IMR-90 (cell line): ENCODE measurements at regions not wholly inside any gene's neighbourhood (a gene's known extent, or its start where the extent isn't known, plus 50 kb on each side); places are given as distances from the start of the nearest gene placed in this dataset.

Experiments
- ATAC-seq: fragments of 200-7000 bp; cut with Tn5 transposase; 2 replicates; pipeline ENCODE4 v1.9.1; 2020; ENCODE audit warnings: low read depth, mild to moderate bottlenecking, moderate library complexity
- BruUV-seq: library from RNA; stranded (reverse); fragments of 400-500 nt; replicated peaks from 2 replicates; lab custom pipeline; 2021; lab: Mats Ljungman, UMichigan
- CTCF ChIA-PET: fragments of 300-600 bp; formaldehyde crosslinking; extraction: SDS; loops from one replicate; lab custom pipeline; 2021; ENCODE audit warnings: antibody characterized with exemption; lab: Yijun Ruan, JAX
- POLR2A ChIA-PET: fragments of 300-600 bp; sonication (Branson Sonifier 250); formaldehyde crosslinking; loops from one replicate; lab custom pipeline; 2022; ENCODE audit warnings: antibody characterized with exemption; ENCODE audit not compliant: unreplicated experiment; lab: Charles Lee
- DNase-seq: peaks from one replicate; pipeline ENCODE4 v3.0.0; 2013
- H2AFZ ChIP-seq: replicated peaks from 2 replicates; pipeline ENCODE3; 2013; ENCODE audit warnings: low read length, mild to moderate bottlenecking; ENCODE audit not compliant: poor library complexity
- H2AK5ac ChIP-seq: 2 replicates; pipeline ENCODE4 v1.6.1; 2013; ENCODE audit warnings: low read depth, low read length, inconsistent platforms
- H2AK9ac ChIP-seq: replicated peaks from 2 replicates; pipeline ENCODE3; 2013; ENCODE audit warnings: mild to moderate bottlenecking, low read depth, low read length, moderate library complexity; ENCODE audit not compliant: poor library complexity
- H2BK120ac ChIP-seq: 2 replicates; pipeline ENCODE4 v1.6.1; 2013; ENCODE audit warnings: low read depth, low read length, inconsistent platforms
- H2BK15ac ChIP-seq: 3 replicates; pipeline ENCODE4 v1.6.1; 2013; ENCODE audit warnings: low read depth, low read length, inconsistent platforms
- H2BK20ac ChIP-seq: 2 replicates; pipeline ENCODE4 v1.6.1; 2013; ENCODE audit warnings: low read depth, mild to moderate bottlenecking, inconsistent platforms, low read length, moderate library complexity
- H2BK5ac ChIP-seq: 2 replicates; pipeline ENCODE4 v1.6.1; 2013; ENCODE audit warnings: mild to moderate bottlenecking, low read depth, low read length, inconsistent platforms; ENCODE audit not compliant: poor library complexity, severe bottlenecking
- H3K14ac ChIP-seq: replicated peaks from 2 replicates; pipeline ENCODE4 v1.6.1; 2013; ENCODE audit warnings: low read depth, low read length, inconsistent platforms
- H3K18ac ChIP-seq: 2 replicates; pipeline ENCODE4 v1.6.1; 2013; ENCODE audit warnings: low read depth, low read length, control low read depth
- H3K23ac ChIP-seq: 2 replicates; pipeline ENCODE4 v1.6.1; 2013; ENCODE audit warnings: low read depth, low read length, inconsistent platforms
- H3K27ac ChIP-seq: 2 replicates; pipeline ENCODE4 v1.5.1; 2013; ENCODE audit warnings: mild to moderate bottlenecking, control low read depth, low read length; ENCODE audit not compliant: insufficient read depth
- H3K27me3 ChIP-seq: 2 replicates; pipeline ENCODE4 v1.6.1; 2013; ENCODE audit warnings: low read length; ENCODE audit not compliant: control insufficient read depth, insufficient read depth
- H3K36me3 ChIP-seq: 2 replicates; pipeline ENCODE4 v1.6.1; 2013; ENCODE audit warnings: low read length, mixed read lengths; ENCODE audit not compliant: control insufficient read depth, insufficient read depth
- H3K4ac ChIP-seq: 2 replicates; pipeline ENCODE4 v1.6.1; 2013; ENCODE audit warnings: low read depth, low read length, inconsistent platforms
- H3K4me1 ChIP-seq: 2 replicates; pipeline ENCODE4 v1.6.1; 2013; ENCODE audit warnings: low read length, mixed read lengths; ENCODE audit not compliant: control insufficient read depth, insufficient read depth
- H3K4me2 ChIP-seq: 2 replicates; pipeline ENCODE4 v1.6.1; 2013; ENCODE audit warnings: low read depth, mild to moderate bottlenecking, control low read depth, low read length, moderate library complexity
- H3K4me3 ChIP-seq: 2 replicates; pipeline ENCODE4 v1.5.1; 2013; ENCODE audit warnings: low read depth, mild to moderate bottlenecking, control low read depth, low read length, moderate library complexity; ENCODE audit not compliant: insufficient read depth
- H3K56ac ChIP-seq: 2 replicates; pipeline ENCODE4 v1.6.1; 2013; ENCODE audit warnings: low read length, inconsistent platforms; ENCODE audit not compliant: insufficient read depth; ENCODE audit errors: extremely low read depth
- H3K79me1 ChIP-seq, 2 experiments: 2 replicates each; pipeline ENCODE4 v1.6.1; 2013; ENCODE audit warnings: low read length in 2 of 2, inconsistent platforms in 1 of 2, low read depth in 1 of 2
- H3K9ac ChIP-seq: 2 replicates; pipeline ENCODE4 v1.6.1; 2013; ENCODE audit warnings: low read depth, low read length, control low read depth
- H3K9me1 ChIP-seq: 2 replicates; pipeline ENCODE4 v1.6.1; 2013; ENCODE audit warnings: low read length, inconsistent platforms; ENCODE audit not compliant: insufficient read depth
- H3K9me3 ChIP-seq: 2 replicates; pipeline ENCODE4 v1.6.1; 2013; ENCODE audit warnings: low read length; ENCODE audit not compliant: control insufficient read depth, insufficient read depth
- H4K20me1 ChIP-seq: 2 replicates; pipeline ENCODE4 v1.6.1; 2013; ENCODE audit warnings: low read length, inconsistent platforms; ENCODE audit not compliant: insufficient read depth
- H4K5ac ChIP-seq: 2 replicates; pipeline ENCODE4 v1.6.1; 2013; ENCODE audit warnings: mild to moderate bottlenecking, low read depth, low read length, control low read depth
- H4K8ac ChIP-seq, 2 experiments: 2 replicates each; pipeline ENCODE4 v1.6.1; 2013; ENCODE audit warnings: low read depth in 2 of 2, low read length in 2 of 2, control low read depth in 1 of 2, inconsistent platforms in 1 of 2
- H4K91ac ChIP-seq: 2 replicates; pipeline ENCODE4 v1.6.1; 2013; ENCODE audit warnings: low read depth, low read length, inconsistent platforms; ENCODE audit not compliant: insufficient read depth
- BHLHE40 ChIP-seq: fragments of 150-350 bp; IDR thresholded peaks from 2 replicates; pipeline ENCODE4 v1.6.1; 2016; ENCODE audit warnings: mild to moderate bottlenecking, low read depth, low read length
- CEBPB ChIP-seq: IDR thresholded peaks from 2 replicates; pipeline ENCODE4 v1.6.1; 2012; ENCODE audit warnings: low read depth, low read length, improper control_type of control experiment
- FOS ChIP-seq: fragments of 150-350 bp; IDR thresholded peaks from 2 replicates; pipeline ENCODE4 v1.6.1; 2016; ENCODE audit warnings: low read depth, low read length
- MAFK ChIP-seq: IDR thresholded peaks from 2 replicates; pipeline ENCODE4 v1.6.1; 2012; ENCODE audit warnings: low read depth, low read length, improper control_type of control experiment
- MAZ ChIP-seq: IDR thresholded peaks from 2 replicates; pipeline ENCODE4 v1.6.1; 2012; ENCODE audit warnings: low read depth, mild to moderate bottlenecking, low read length, improper control_type of control experiment, moderate library complexity, borderline replicate concordance
- MXI1 ChIP-seq: IDR thresholded peaks from 2 replicates; pipeline ENCODE4 v1.6.1; 2012; ENCODE audit warnings: low read depth, mild to moderate bottlenecking, low read length, moderate library complexity, borderline replicate concordance
- NFE2L2 ChIP-seq: fragments of 150-350 bp; IDR thresholded peaks from 2 replicates; pipeline ENCODE4 v1.6.1; 2016; ENCODE audit warnings: low read depth, mild to moderate bottlenecking, low read length
- POLR2A ChIP-seq: IDR thresholded peaks from 2 replicates; pipeline ENCODE4 v1.6.1; 2012; ENCODE audit warnings: mild to moderate bottlenecking, low read depth, low read length
- RAD21 ChIP-seq: IDR thresholded peaks from 2 replicates; pipeline ENCODE4 v1.6.1; 2012; ENCODE audit warnings: low read length, improper control_type of control experiment
- RCOR1 ChIP-seq: IDR thresholded peaks from 2 replicates; pipeline ENCODE4 v1.6.1; 2012; ENCODE audit warnings: mild to moderate bottlenecking, low read length, improper control_type of control experiment; ENCODE audit not compliant: insufficient replicate concordance
- RFX5 ChIP-seq: IDR thresholded peaks from 2 replicates; pipeline ENCODE4 v1.8.0; 2012; ENCODE audit warnings: low read depth, mild to moderate bottlenecking, low read length, moderate library complexity
- SMC3 ChIP-seq: fragments of 150-350 bp; IDR thresholded peaks from 2 replicates; pipeline ENCODE4 v1.6.1; 2016; ENCODE audit warnings: low read depth, mild to moderate bottlenecking, antibody characterized with exemption, low read length, moderate library complexity
- WGBS, 2 experiments: methylation state at CpG; one replicate each; pipeline versions ENCODE4 v1.1.5 to v1.1.7; 2013; ENCODE audit warnings: missing lambda C conversion rate in 2 of 2; ENCODE audit not compliant: insufficient read length in 1 of 2; ENCODE audit errors: extremely low coverage in 2 of 2; 5-methylcytosine and 5-hydroxymethylcytosine counted together
- dilution Hi-C: fragments of 300-500 bp; cut with HindIII; formaldehyde crosslinking; loops from one replicate; pipeline ENCODE4 v1.14.3; 2018; ENCODE audit warnings: low sequenced_read_pairs; ENCODE audit not compliant: unreplicated experiment
- in situ Hi-C: fragments of 300-500 bp; cut with MboI; formaldehyde crosslinking; loops from 3 replicates; pipeline ENCODE4 v1.14.3; 2019; ENCODE audit warnings: low sequenced_read_pairs, inconsistent platforms, mixed read lengths
- intact Hi-C: fragments of 100-400 bp; cut with micrococcal nuclease; formaldehyde crosslinking; loops from 2 replicates; pipeline ENCODE4 v1.10.0; 2022
- TF ChIP-seq, protein P1 (sequence below): fragments of 150-350 bp; IDR thresholded peaks from 2 replicates; pipeline ENCODE4 v1.6.1; 2017; ENCODE audit warnings: mild to moderate bottlenecking, antibody characterized with exemption, low read length, low read depth
- TF ChIP-seq, protein P2 (sequence below): fragments of 150-350 bp; IDR thresholded peaks from 2 replicates; pipeline ENCODE4 v1.6.1; 2016; ENCODE audit warnings: low read depth, mild to moderate bottlenecking, low read length, moderate library complexity, borderline replicate concordance
- TF ChIP-seq, protein P3 (sequence below): conservative IDR thresholded peaks from 2 replicates; pipeline ENCODE4 v1.5.1; 2012; ENCODE audit warnings: mild to moderate bottlenecking, low read depth, low read length, improper control_type of control experiment

DNA sequence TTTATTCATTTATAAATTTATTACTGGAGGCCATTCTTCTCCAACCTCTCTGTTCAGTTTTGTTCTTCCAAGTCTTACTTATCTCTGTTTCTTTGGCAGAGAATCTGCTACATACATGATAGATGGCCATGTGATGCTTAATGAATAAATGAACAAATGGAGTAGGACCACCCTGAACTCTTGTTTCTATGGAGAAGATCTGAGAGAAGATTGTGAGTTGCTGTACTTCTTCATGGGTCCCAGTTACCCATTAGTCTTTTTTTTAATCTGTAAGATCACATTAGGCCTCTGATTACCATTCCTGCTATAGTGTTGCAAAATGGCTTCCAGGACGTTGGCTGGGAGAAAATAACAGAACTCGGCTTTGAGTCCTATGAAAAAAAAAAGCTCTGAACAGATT lies 191.9 kb upstream of the SYNPR start:
- Histone ChIP-seq H2BK20ac (no peak overlapping the region), H3K4me1 (no peaks in the 10 kb centered on the region), H3K9me1 (no peaks in the 10 kb centered on the region), H2AFZ (no peak overlapping the region), H3K27me3 (no peaks in the 10 kb centered on the region), H4K5ac (no peak overlapping the region), H3K79me1 (no peaks in the 10 kb centered on the region), H3K4me2 (no peak overlapping the region), H2BK120ac (no peak overlapping the region), H2AK9ac (no peak overlapping the region), H3K14ac (no peak overlapping the region), H4K8ac (no peak overlapping the region), H4K91ac (no peak overlapping the region), H3K36me3 (no peaks in the 10 kb centered on the region), H3K27ac (no peak overlapping the region), H2BK5ac (no peak overlapping the region), H3K9ac (no peak overlapping the region), H4K20me1 (no peaks in the 10 kb centered on the region), H2AK5ac (no peak overlapping the region), H3K23ac (no peak overlapping the region), H2BK15ac (no peak overlapping the region), H3K18ac (no peak overlapping the region), H3K4ac (no peak overlapping the region), H3K9me3 (peaks cover 2% of the 10 kb centered on the region), H3K4me3 (no peak overlapping the region), H3K56ac (no peak overlapping the region)
- POLR2A ChIA-PET, result no interaction called here
- DNase-seq (no peak), ATAC-seq (no peak)
- intact Hi-C loops, result no loop called here
- no TSS peak for BruUV-seq
- CTCF ChIA-PET, result no interaction called here
- dilution Hi-C loops, result no loop called here
- in situ Hi-C loops, result no loop called here
- TF ChIP-seq RFX5, result no peak
- TF ChIP-seq MXI1, result no peak
- no peak for TF ChIP-seq SMC3
- TF ChIP-seq MAZ, result no peak
- TF ChIP-seq RCOR1, result no peak
- no peak for TF ChIP-seq MAFK
- TF ChIP-seq CEBPB, result no peak
- TF ChIP-seq FOS, result no peak
- no peak for TF ChIP-seq BHLHE40
- no peak for TF ChIP-seq NFE2L2
- no peak for TF ChIP-seq POLR2A
- no peak for TF ChIP-seq RAD21
- TF ChIP-seq, protein P1, sequence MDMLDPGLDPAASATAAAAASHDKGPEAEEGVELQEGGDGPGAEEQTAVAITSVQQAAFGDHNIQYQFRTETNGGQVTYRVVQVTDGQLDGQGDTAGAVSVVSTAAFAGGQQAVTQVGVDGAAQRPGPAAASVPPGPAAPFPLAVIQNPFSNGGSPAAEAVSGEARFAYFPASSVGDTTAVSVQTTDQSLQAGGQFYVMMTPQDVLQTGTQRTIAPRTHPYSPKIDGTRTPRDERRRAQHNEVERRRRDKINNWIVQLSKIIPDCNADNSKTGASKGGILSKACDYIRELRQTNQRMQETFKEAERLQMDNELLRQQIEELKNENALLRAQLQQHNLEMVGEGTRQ, result no peak
- TF ChIP-seq, protein P2, sequence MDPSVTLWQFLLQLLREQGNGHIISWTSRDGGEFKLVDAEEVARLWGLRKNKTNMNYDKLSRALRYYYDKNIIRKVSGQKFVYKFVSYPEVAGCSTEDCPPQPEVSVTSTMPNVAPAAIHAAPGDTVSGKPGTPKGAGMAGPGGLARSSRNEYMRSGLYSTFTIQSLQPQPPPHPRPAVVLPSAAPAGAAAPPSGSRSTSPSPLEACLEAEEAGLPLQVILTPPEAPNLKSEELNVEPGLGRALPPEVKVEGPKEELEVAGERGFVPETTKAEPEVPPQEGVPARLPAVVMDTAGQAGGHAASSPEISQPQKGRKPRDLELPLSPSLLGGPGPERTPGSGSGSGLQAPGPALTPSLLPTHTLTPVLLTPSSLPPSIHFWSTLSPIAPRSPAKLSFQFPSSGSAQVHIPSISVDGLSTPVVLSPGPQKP, result no peak
- TF ChIP-seq, protein P3, sequence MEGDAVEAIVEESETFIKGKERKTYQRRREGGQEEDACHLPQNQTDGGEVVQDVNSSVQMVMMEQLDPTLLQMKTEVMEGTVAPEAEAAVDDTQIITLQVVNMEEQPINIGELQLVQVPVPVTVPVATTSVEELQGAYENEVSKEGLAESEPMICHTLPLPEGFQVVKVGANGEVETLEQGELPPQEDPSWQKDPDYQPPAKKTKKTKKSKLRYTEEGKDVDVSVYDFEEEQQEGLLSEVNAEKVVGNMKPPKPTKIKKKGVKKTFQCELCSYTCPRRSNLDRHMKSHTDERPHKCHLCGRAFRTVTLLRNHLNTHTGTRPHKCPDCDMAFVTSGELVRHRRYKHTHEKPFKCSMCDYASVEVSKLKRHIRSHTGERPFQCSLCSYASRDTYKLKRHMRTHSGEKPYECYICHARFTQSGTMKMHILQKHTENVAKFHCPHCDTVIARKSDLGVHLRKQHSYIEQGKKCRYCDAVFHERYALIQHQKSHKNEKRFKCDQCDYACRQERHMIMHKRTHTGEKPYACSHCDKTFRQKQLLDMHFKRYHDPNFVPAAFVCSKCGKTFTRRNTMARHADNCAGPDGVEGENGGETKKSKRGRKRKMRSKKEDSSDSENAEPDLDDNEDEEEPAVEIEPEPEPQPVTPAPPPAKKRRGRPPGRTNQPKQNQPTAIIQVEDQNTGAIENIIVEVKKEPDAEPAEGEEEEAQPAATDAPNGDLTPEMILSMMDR, result no peak
- no CpG with 5 or more reads among the region's 2 CpGs for WGBS, 2 experiments
